ENCODE measurements at regions not wholly inside any gene's neighbourhood (a gene's known extent, or its start where the extent isn't known, plus 50 kb on each side); places are given as distances from the start of the nearest gene placed in this dataset.

DNA sequence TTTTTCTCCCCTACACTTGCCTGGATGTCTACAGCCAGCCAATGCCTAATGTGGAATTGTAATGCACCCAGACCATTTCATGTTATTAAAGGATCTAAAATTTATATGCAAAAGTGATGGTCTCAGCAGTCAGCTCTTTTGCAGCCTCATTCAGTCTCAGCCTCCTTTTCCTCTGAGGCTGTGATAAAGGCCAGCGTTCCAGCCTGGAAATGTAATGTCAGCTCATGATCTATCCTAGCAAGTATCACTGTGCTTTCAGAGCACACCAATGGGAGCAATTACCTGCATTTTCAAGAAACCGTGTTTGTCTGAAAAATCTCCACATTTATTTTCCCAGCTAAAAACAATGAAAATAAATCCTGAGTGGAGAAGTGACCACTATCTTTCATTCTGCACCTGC, 274.6 kb downstream of the CDH20 start:
- TF ChIP-seq, protein P1, sequence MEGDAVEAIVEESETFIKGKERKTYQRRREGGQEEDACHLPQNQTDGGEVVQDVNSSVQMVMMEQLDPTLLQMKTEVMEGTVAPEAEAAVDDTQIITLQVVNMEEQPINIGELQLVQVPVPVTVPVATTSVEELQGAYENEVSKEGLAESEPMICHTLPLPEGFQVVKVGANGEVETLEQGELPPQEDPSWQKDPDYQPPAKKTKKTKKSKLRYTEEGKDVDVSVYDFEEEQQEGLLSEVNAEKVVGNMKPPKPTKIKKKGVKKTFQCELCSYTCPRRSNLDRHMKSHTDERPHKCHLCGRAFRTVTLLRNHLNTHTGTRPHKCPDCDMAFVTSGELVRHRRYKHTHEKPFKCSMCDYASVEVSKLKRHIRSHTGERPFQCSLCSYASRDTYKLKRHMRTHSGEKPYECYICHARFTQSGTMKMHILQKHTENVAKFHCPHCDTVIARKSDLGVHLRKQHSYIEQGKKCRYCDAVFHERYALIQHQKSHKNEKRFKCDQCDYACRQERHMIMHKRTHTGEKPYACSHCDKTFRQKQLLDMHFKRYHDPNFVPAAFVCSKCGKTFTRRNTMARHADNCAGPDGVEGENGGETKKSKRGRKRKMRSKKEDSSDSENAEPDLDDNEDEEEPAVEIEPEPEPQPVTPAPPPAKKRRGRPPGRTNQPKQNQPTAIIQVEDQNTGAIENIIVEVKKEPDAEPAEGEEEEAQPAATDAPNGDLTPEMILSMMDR (IDR thresholded peaks at IDR 0.05; ENCODE audit: unreplicated experiment), result no peak
- Mint-ChIP-seq H3K36me3 (ENCODE audit: insufficient read depth) (no peaks in the 10 kb centered on the region), H3K9me3 (ENCODE audit: low read depth) (peaks cover 4% of the 10 kb centered on the region), H3K4me3 (ENCODE audit: low read depth) (no peak overlapping the region), H3K27ac (no peak overlapping the region), H3K4me1 (ENCODE audit: low read depth) (peaks cover 6% of the 10 kb centered on the region), H3K27me3 (peaks cover 33% of the 10 kb centered on the region)
- DNase-seq (ENCODE audit: low spot score, unreplicated experiment), result no peak

DNA sequence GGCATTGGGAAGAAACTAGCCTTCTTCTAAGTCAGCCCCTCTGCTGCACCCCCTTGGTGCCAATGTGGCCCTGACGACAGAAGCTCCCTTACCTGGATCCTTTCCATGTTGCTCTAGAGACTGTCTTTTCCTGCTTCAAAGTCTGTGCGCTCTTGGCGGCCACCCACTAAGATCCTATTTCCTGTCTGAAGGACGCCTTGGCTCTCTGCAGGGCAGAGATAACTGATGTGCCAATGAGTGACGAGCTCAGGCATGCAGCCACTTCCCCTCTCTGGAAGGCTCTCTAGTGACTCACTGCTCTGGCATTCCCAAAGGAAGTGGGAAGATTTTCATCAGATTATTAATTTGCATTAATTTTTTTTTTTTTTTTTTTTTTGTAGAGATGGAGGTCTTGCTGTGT, 273.5 kb downstream of the CDH20 start:
- no peak for DNase-seq (ENCODE audit: low spot score, unreplicated experiment)
- no peaks in the 10 kb centered on the region for H3K36me3 Mint-ChIP-seq (ENCODE audit: insufficient read depth)
- peak overlapping the region; percentile 28 for H3K4me3 Mint-ChIP-seq (ENCODE audit: low read depth)
- H3K27ac Mint-ChIP-seq, result no peak overlapping the region
- H3K9me3 Mint-ChIP-seq (ENCODE audit: low read depth), result peaks cover 4% of the 10 kb centered on the region
- TF ChIP-seq, protein P1 (IDR thresholded peaks at IDR 0.05; ENCODE audit: unreplicated experiment), result no peak
- peaks cover 33% of the 10 kb centered on the region for H3K27me3 Mint-ChIP-seq
- peaks cover 6% of the 10 kb centered on the region for H3K4me1 Mint-ChIP-seq (ENCODE audit: low read depth)

DNA sequence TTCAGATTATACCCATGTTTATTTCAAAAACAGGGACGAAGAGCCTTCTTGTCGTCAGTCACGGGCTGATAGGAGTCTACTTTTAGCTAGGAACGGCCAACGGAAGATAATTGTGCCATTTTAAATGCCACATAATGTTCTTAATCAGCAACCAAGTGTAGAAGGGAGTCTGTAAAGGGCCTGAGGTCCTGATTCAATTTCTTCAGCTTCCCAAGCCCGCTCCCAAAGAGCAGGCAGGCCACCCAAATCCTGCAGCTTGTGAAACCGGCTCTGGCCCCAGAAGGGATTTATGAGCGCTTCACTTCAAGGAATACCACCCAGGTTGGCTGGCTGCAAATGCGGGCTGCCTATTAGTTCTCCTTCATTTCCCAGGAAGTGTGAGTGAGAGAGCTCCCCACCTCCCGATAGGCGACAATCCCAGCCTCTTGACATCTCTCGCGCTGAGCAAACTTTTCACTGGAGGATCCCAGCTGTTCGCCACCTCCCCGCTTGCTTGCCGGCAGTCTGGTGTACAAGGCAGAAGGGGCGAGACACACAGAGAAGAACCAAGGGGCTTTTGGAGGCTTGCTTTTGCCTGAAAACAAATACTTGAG, 272.9 kb downstream of the CDH20 start:
- peaks cover 6% of the 10 kb centered on the region for H3K4me1 Mint-ChIP-seq (ENCODE audit: low read depth)

DNA sequence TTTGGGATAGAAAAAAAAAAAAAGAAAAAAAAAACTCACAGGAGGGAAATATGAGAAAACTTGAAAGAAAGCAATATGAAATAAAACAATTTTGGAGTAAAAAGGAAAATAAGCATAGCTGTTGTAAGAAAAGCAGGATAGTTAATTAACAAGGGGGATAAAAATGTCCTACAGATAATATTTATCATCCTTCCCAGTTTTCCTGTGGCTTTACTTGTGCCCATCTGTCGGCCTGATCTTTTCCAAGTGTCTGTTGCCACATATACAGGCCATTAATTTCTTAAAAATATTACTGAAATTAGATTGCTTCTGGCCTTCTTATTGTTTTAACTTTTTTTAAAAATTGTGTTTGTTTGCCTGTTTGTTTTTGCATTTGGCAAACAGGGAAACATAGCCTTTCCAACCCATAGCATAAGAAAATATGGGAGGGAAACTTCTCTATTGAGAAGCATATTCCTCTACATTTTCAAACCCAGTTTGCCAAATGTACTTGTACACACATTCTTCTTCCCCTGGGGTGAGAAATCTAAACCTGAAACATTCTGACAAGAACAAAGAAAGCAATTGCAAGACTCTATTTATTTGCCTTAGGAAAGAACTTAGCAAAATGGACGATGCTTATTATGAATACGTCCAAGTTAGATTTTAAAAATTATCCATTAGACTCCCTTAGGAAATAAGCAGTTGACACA, 272.3 kb downstream of the CDH20 start:
- no peak overlapping the region for H3K27ac Mint-ChIP-seq
- TF ChIP-seq, protein P1 (IDR thresholded peaks at IDR 0.05; ENCODE audit: unreplicated experiment), result no peak
- no peaks in the 10 kb centered on the region for H3K36me3 Mint-ChIP-seq (ENCODE audit: insufficient read depth)
- H3K4me1 Mint-ChIP-seq (ENCODE audit: low read depth), result peaks cover 6% of the 10 kb centered on the region
- peaks cover 33% of the 10 kb centered on the region for H3K27me3 Mint-ChIP-seq
- no peak for DNase-seq (ENCODE audit: low spot score, unreplicated experiment)
- H3K9me3 Mint-ChIP-seq (ENCODE audit: low read depth), result no peaks in the 10 kb centered on the region
- H3K4me3 Mint-ChIP-seq (ENCODE audit: low read depth), result no peak overlapping the region

More for the DNA sequence above, 272.9 kb downstream of the CDH20 start:
- H3K27me3 Mint-ChIP-seq, result peaks cover 33% of the 10 kb centered on the region
- peak overlapping the region; percentile 70 for H3K27ac Mint-ChIP-seq
- H3K36me3 Mint-ChIP-seq (ENCODE audit: insufficient read depth), result no peaks in the 10 kb centered on the region
- H3K4me3 Mint-ChIP-seq (ENCODE audit: low read depth), result peak overlapping the region; percentile 46
- TF ChIP-seq, protein P1 (IDR thresholded peaks at IDR 0.05; ENCODE audit: unreplicated experiment), result no peak
- peaks cover 4% of the 10 kb centered on the region for H3K9me3 Mint-ChIP-seq (ENCODE audit: low read depth)
- no peak for DNase-seq (ENCODE audit: low spot score, unreplicated experiment)

All from progenitor cell of endocrine pancreas (in vitro differentiated cells).